ENCODE measurements at regions not wholly inside any gene's neighbourhood (a gene's known extent, or its start where the extent isn't known, plus 50 kb on each side); places are given as distances from the start of the nearest gene placed in this dataset.
"Not testable (repeated sequence)": the region's sequence is repeated elsewhere in the genome, so short reads cannot be mapped to it uniquely, and the experiment has no call there.

- DNase-seq, result no peak
Measured at GRCh38 chr16:5917436-5918195, 820.0 kb upstream of the EEF2KMT start.

- no peak for DNase-seq
Measured at GRCh38 chr16:5916711-5917191, 819.2 kb upstream of the EEF2KMT start.

GRCh38 chr16:5911241-5911640, 813.6 kb upstream of the EEF2KMT start:
- DNase-seq, result no peak

GRCh38 chr16:5909556-5909955, 812.0 kb upstream of the EEF2KMT start:
- not testable (repeated sequence) for DNase-seq

GRCh38 chr16:5907544-5907943, 809.9 kb upstream of the EEF2KMT start:
- no peak for DNase-seq

- no peak for DNase-seq
Measured at GRCh38 chr16:5906351-5906750, 808.8 kb upstream of the EEF2KMT start.

GRCh38 chr16:5905935-5906334, 808.3 kb upstream of the EEF2KMT start:
- DNase-seq, result no peak

- no peak for DNase-seq
Measured at GRCh38 chr16:5903832-5904231, 806.2 kb upstream of the EEF2KMT start.

GRCh38 chr16:5903153-5903552, 805.6 kb upstream of the EEF2KMT start:
- no peak for DNase-seq

GRCh38 chr16:5900046-5900445, 802.5 kb upstream of the EEF2KMT start:
- no peak for DNase-seq

GRCh38 chr16:5895976-5896375, 798.4 kb upstream of the EEF2KMT start:
- DNase-seq, result no peak

GRCh38 chr16:5895137-5895536, 797.5 kb upstream of the EEF2KMT start:
- no peak for DNase-seq

- no peak for DNase-seq
Measured at GRCh38 chr16:5891296-5891695, 793.7 kb upstream of the EEF2KMT start.

- no peak for DNase-seq
Measured at GRCh38 chr16:5885521-5885920, 787.9 kb upstream of the EEF2KMT start.

- DNase-seq, result no peak
Measured at GRCh38 chr16:5884996-5885395, 787.4 kb upstream of the EEF2KMT start.

GRCh38 chr16:5884339-5884738, 786.7 kb upstream of the EEF2KMT start:
- no peak for DNase-seq

- DNase-seq, result no peak
Measured at GRCh38 chr16:5882087-5882640, 784.6 kb upstream of the EEF2KMT start.

- DNase-seq, result no peak
Measured at GRCh38 chr16:5875416-5875815, 777.8 kb upstream of the EEF2KMT start.

GRCh38 chr16:5874899-5875298, 777.3 kb upstream of the EEF2KMT start:
- no peak for DNase-seq

- DNase-seq, result no peak
Measured at GRCh38 chr16:5873221-5873620, 775.6 kb upstream of the EEF2KMT start.

GRCh38 chr16:5870886-5871691, 773.5 kb upstream of the EEF2KMT start:
- DNase-seq, result no peak

GRCh38 chr16:5867250-5867649, 769.7 kb upstream of the EEF2KMT start:
- no peak for DNase-seq

- no peak for DNase-seq
Measured at GRCh38 chr16:5865236-5865635, 767.6 kb upstream of the EEF2KMT start.

- no peak for DNase-seq
Measured at GRCh38 chr16:5863071-5863606, 765.5 kb upstream of the EEF2KMT start.

Data from GF-D8 (cell line).